H9 (cell line): ENCODE measurements at regions not wholly inside any gene's neighbourhood (a gene's known extent, or its start where the extent isn't known, plus 50 kb on each side); places are given as distances from the start of the nearest gene placed in this dataset.

Experiments
- DNase-seq: peaks from one replicate; pipeline ENCODE4 v3.0.0-alpha.2; 2017
- H2AFZ ChIP-seq: one replicate; pipeline ENCODE4 v1.6.1; 2013; ENCODE audit warnings: mild to moderate bottlenecking, low read length, control low read depth, moderate library complexity
- H2AK5ac ChIP-seq: 2 replicates; pipeline ENCODE4 v1.6.1; 2013; ENCODE audit warnings: low read length, control low read depth, mixed read lengths; ENCODE audit not compliant: insufficient read length
- H2BK120ac ChIP-seq: one replicate; pipeline ENCODE4 v1.6.1; 2013; ENCODE audit warnings: low read depth, mild to moderate bottlenecking, low read length, control low read depth, inconsistent platforms; ENCODE audit not compliant: poor library complexity, severe bottlenecking
- H2BK12ac ChIP-seq: 2 replicates; pipeline ENCODE4 v1.6.1; 2013; ENCODE audit warnings: low read length, control low read depth, mixed read lengths, low read depth; ENCODE audit not compliant: insufficient read length
- H2BK15ac ChIP-seq: 2 replicates; pipeline ENCODE4 v1.6.1; 2013; ENCODE audit warnings: low read depth, low read length, control low read depth
- H2BK20ac ChIP-seq: one replicate; pipeline ENCODE4 v1.6.1; 2013; ENCODE audit warnings: low read depth, mild to moderate bottlenecking, low read length, control low read depth, inconsistent platforms; ENCODE audit not compliant: poor library complexity, severe bottlenecking
- H2BK5ac ChIP-seq: 2 replicates; pipeline ENCODE4 v1.6.1; 2013; ENCODE audit warnings: low read length, control low read depth, mixed read lengths; ENCODE audit not compliant: insufficient read length
- H3K14ac ChIP-seq: 2 replicates; pipeline ENCODE4 v1.6.1; 2013; ENCODE audit warnings: low read length, control low read depth; ENCODE audit not compliant: insufficient read depth
- H3K18ac ChIP-seq: 2 replicates; pipeline ENCODE4 v1.6.1; 2013; ENCODE audit warnings: low read depth, mild to moderate bottlenecking, mixed read lengths, low read length, control low read depth; ENCODE audit not compliant: insufficient read length
- H3K23ac ChIP-seq: 2 replicates; pipeline ENCODE4 v1.6.1; 2013; ENCODE audit warnings: low read length, control low read depth, mixed read lengths, low read depth; ENCODE audit not compliant: insufficient read length
- H3K23me2 ChIP-seq: 2 replicates; pipeline ENCODE4 v1.6.1; 2013; ENCODE audit warnings: low read depth, mild to moderate bottlenecking, mixed read lengths, low read length, control low read depth; ENCODE audit not compliant: insufficient read length, poor library complexity, severe bottlenecking
- H3K27ac ChIP-seq: 2 replicates; pipeline ENCODE4 v1.5.1; 2013; ENCODE audit warnings: low read length, control low read depth, mixed read lengths, low read depth; ENCODE audit not compliant: insufficient read length
- H3K27me3 ChIP-seq: 2 replicates; pipeline ENCODE4 v1.6.1; 2013; ENCODE audit warnings: low read length, control low read depth, inconsistent platforms; ENCODE audit not compliant: insufficient read depth
- H3K4ac ChIP-seq: 2 replicates; pipeline ENCODE4 v1.6.1; 2013; ENCODE audit warnings: low read depth, mild to moderate bottlenecking, control low read depth, inconsistent platforms, low read length, moderate library complexity
- H3K4me1 ChIP-seq: 2 replicates; pipeline ENCODE4 v1.6.1; 2013; ENCODE audit warnings: low read length, control low read depth, inconsistent platforms; ENCODE audit not compliant: insufficient read depth
- H3K4me2 ChIP-seq: 2 replicates; pipeline ENCODE4 v1.6.1; 2013; ENCODE audit warnings: low read length, control low read depth, mixed read lengths; ENCODE audit not compliant: insufficient read length, insufficient read depth
- H3K56ac ChIP-seq: 2 replicates; pipeline ENCODE4 v1.6.1; 2013; ENCODE audit warnings: low read depth, mild to moderate bottlenecking, mixed read lengths, low read length, control low read depth; ENCODE audit not compliant: insufficient read length
- H3K79me1 ChIP-seq: 2 replicates; pipeline ENCODE4 v1.6.1; 2013; ENCODE audit warnings: low read depth, mild to moderate bottlenecking, moderate library complexity, low read length, control low read depth, inconsistent platforms; ENCODE audit not compliant: insufficient read depth, poor library complexity, severe bottlenecking
- H3K79me2 ChIP-seq: 2 replicates; pipeline ENCODE4 v1.6.1; 2013; ENCODE audit warnings: low read length, control low read depth, inconsistent platforms; ENCODE audit not compliant: insufficient read depth
- H3K9ac ChIP-seq: 2 replicates; pipeline ENCODE4 v1.6.1; 2013; ENCODE audit warnings: low read length, control low read depth, mixed read lengths; ENCODE audit not compliant: insufficient read length; ENCODE audit errors: extremely low read depth
- H3K9me3 ChIP-seq: one replicate; pipeline ENCODE4 v1.6.1; 2013; ENCODE audit warnings: low read depth, low read length, inconsistent platforms; ENCODE audit not compliant: control insufficient read depth
- H3T11ph ChIP-seq: one replicate; pipeline ENCODE4 v1.6.1; 2013; ENCODE audit warnings: mild to moderate bottlenecking, low read length, control low read depth, inconsistent platforms
- H4K20me1 ChIP-seq: one replicate; pipeline ENCODE4 v1.6.1; 2013; ENCODE audit not compliant: control insufficient read depth, insufficient read length, insufficient read depth
- H4K5ac ChIP-seq: 2 replicates; pipeline ENCODE4 v1.6.1; 2013; ENCODE audit warnings: low read depth, mild to moderate bottlenecking, mixed read lengths, low read length, control low read depth; ENCODE audit not compliant: insufficient read length
- H4K8ac ChIP-seq: replicated peaks from 2 replicates; pipeline ENCODE4 v1.6.1; 2013; ENCODE audit warnings: low read length, control low read depth, mixed read lengths, low read depth; ENCODE audit not compliant: insufficient read length
- H4K91ac ChIP-seq: 2 replicates; pipeline ENCODE4 v1.6.1; 2013; ENCODE audit warnings: low read depth, mild to moderate bottlenecking, moderate library complexity, mixed read lengths, low read length, control low read depth; ENCODE audit not compliant: insufficient read length
- H3K27ac Mint-ChIP-seq, 3 experiments: 2 replicates in 2 of 3; 3 replicates in 1 of 3; pipeline ENCODE4 v1.8.0; 2020 to 2021; ENCODE audit warnings: mixed read lengths in 3 of 3, mild to moderate bottlenecking in 1 of 3, moderate library complexity in 1 of 3
- H3K27me3 Mint-ChIP-seq: 2 replicates; pipeline ENCODE4 v1.8.0; 2021; ENCODE audit warnings: low read depth, mild to moderate bottlenecking, moderate library complexity, mixed read lengths
- H3K36me3 Mint-ChIP-seq, 3 experiments: 2 replicates in 2 of 3; 3 replicates in 1 of 3; pipeline ENCODE4 v1.8.0; 2020 to 2021; ENCODE audit warnings: low read depth in 3 of 3, mixed read lengths in 3 of 3; ENCODE audit not compliant: insufficient read depth in 1 of 3
- H3K4me1 Mint-ChIP-seq, 2 experiments: 2 replicates each; pipeline ENCODE4 v1.8.0; 2020; ENCODE audit warnings: mixed read lengths in 2 of 2
- H3K4me3 Mint-ChIP-seq, 2 experiments: 2 replicates in 1 of 2; 3 replicates in 1 of 2; pipeline ENCODE4 v1.8.0; 2020 to 2021; ENCODE audit warnings: mild to moderate bottlenecking in 2 of 2, mixed read lengths in 2 of 2, moderate library complexity in 1 of 2
- H3K9me3 Mint-ChIP-seq, 2 experiments: 2 replicates in 1 of 2; 3 replicates in 1 of 2; pipeline ENCODE4 v1.8.0; 2020; ENCODE audit warnings: mild to moderate bottlenecking in 2 of 2, mixed read lengths in 2 of 2, moderate library complexity in 1 of 2
- WGBS: extraction: QIAGEN DNeasy Blood & Tissue Kit; methylation state at CpG from one replicate; pipeline ENCODE4 v1.1.7; 2013; ENCODE audit warnings: missing lambda C conversion rate, low lambda C conversion rate, mixed read lengths; ENCODE audit not compliant: insufficient read length; ENCODE audit errors: extremely low coverage; 5-methylcytosine and 5-hydroxymethylcytosine counted together
- TF ChIP-seq, protein P1 (sequence below): fragments of 200-600 bp; sonication (generic); conservative IDR thresholded peaks from 3 replicates; pipeline ENCODE4 v1.8.0; 2021; ENCODE audit warnings: antibody characterized with exemption, mild to moderate bottlenecking

DNA sequence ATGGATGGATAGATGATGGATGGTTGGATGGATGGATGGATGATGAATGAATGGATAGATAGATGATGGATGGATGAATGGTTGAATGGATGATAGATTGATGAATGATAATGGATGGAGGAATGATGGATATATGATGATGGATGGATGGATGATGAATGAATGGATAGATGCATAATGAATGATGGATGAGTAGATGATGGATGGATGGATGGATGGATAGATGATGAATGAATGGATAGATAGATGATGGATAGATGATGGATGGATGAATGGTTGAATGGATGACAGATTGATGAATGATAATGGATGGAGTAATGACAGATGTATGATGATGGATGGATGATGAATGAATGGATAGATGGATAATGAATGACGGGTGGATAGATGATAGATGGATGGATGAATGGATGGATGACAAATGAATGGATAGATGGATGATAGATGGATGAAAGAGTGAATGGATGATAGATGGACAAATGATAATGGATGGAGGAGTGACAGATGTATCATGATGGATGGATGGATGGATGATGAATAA lies 1466.5 kb downstream of the BRD1 start:
- no peak overlapping the region for H4K91ac ChIP-seq
- H2BK20ac ChIP-seq: no peak overlapping the region
- H3K79me1 ChIP-seq: no peaks in the 10 kb centered on the region
- no peak overlapping the region for H2BK12ac ChIP-seq
- no peaks in the 10 kb centered on the region for H4K20me1 ChIP-seq
- no peak overlapping the region for H2AK5ac ChIP-seq
- H3K4ac ChIP-seq: no peak overlapping the region
- H4K5ac ChIP-seq: no peak overlapping the region
- no peaks in the 10 kb centered on the region for H3K23me2 ChIP-seq
- WGBS: 100% methylated on average over 1 of the region's 1 CpG
- no peak overlapping the region for H2AFZ ChIP-seq
- no peak overlapping the region for H2BK5ac ChIP-seq
- Mint-ChIP-seq H3K9me3 (no peaks in the 10 kb centered on the region), H3K27me3 (peaks cover 19% of the 10 kb centered on the region), H3K4me1 (peaks cover 19 to 23% of the 10 kb centered on the region in 2 experiments), H3K27ac (no peak overlapping the region), H3K36me3 (no peaks in the 10 kb centered on the region; a peak in 1 of 7 replicates), H3K4me3 (no peak overlapping the region)
- no peaks in the 10 kb centered on the region; the same call in 1 of the 2 replicates for H3K4me1 ChIP-seq
- no peaks in the 10 kb centered on the region for H3K9me3 ChIP-seq
- H3K18ac ChIP-seq: no peak overlapping the region
- H3K79me2 ChIP-seq: no peaks in the 10 kb centered on the region
- no peak overlapping the region for H3T11ph ChIP-seq
- H3K14ac ChIP-seq: no peak overlapping the region
- no peak overlapping the region for H2BK15ac ChIP-seq
- no peak overlapping the region for H3K23ac ChIP-seq
- DNase-seq: no peak
- no peak overlapping the region for H3K9ac ChIP-seq
- H3K27me3 ChIP-seq: no peaks in the 10 kb centered on the region
- TF ChIP-seq, protein P1, sequence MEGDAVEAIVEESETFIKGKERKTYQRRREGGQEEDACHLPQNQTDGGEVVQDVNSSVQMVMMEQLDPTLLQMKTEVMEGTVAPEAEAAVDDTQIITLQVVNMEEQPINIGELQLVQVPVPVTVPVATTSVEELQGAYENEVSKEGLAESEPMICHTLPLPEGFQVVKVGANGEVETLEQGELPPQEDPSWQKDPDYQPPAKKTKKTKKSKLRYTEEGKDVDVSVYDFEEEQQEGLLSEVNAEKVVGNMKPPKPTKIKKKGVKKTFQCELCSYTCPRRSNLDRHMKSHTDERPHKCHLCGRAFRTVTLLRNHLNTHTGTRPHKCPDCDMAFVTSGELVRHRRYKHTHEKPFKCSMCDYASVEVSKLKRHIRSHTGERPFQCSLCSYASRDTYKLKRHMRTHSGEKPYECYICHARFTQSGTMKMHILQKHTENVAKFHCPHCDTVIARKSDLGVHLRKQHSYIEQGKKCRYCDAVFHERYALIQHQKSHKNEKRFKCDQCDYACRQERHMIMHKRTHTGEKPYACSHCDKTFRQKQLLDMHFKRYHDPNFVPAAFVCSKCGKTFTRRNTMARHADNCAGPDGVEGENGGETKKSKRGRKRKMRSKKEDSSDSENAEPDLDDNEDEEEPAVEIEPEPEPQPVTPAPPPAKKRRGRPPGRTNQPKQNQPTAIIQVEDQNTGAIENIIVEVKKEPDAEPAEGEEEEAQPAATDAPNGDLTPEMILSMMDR: no peak
- no peak overlapping the region for H2BK120ac ChIP-seq
- H3K56ac ChIP-seq: no peak overlapping the region
- no peak overlapping the region for H3K4me2 ChIP-seq
- no peak overlapping the region for H4K8ac ChIP-seq
- H3K27ac ChIP-seq: no peak overlapping the region
